ENCODE measurements at regions not wholly inside any gene's neighbourhood (a gene's known extent, or its start where the extent isn't known, plus 50 kb on each side); places are given as distances from the start of the nearest gene placed in this dataset.
"Not testable (repeated sequence)": the region's sequence is repeated elsewhere in the genome, so short reads cannot be mapped to it uniquely, and the experiment has no call there.

DNA sequence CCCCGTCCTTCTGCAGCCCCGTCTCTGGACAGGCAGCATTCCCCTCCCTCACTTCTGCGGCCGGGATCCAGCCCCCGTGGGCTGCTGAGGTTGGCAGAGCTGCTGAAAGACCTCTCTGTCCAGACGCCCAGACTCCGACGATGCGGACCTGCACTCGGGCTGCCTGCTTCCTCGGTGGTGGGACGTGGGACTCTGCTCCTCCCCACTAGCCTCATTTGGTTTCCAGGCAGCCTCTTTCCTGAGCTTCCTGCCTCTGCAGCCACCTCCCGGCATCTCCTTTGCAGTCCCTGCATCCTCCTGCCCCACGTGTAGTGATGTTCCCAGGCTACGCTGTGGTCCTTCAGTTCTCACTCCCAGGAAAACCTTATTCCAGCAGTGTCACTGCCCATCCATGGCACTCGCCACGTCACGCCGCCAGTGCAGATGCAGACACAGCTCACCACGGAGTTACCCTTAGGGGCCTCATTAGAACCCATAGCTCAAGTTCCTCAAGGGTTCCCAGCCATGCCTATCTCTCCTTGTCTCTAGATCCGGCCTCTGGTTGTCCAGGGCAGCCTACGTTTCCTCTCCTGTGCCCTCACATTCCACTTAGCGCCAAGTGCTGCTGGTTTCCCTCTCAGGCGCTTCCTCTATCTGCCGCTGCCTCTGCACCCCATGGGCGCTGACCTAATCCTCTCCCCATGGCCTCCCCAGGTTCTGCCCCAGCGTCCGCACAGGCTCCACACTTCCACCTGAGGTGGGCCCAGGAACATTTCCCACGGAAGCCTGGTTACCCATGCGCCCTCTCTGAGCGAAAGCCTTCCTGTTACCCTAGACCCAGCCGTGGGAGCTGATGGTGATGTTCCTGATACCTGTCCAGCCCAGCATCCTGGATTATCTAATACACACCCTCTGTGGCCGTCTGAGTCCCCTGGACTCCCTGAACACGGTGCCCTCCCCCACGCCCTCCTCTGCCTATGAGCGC is 318.3 kb upstream of the MYT1L start:
- no peak for DNase-seq

- DNase-seq = no peak
Measured at GRCh38 chr2:2648094-2648493, 317.0 kb upstream of the MYT1L start.

- DNase-seq = no peak
Measured at GRCh38 chr2:2647141-2647541, 316.1 kb upstream of the MYT1L start.

DNA sequence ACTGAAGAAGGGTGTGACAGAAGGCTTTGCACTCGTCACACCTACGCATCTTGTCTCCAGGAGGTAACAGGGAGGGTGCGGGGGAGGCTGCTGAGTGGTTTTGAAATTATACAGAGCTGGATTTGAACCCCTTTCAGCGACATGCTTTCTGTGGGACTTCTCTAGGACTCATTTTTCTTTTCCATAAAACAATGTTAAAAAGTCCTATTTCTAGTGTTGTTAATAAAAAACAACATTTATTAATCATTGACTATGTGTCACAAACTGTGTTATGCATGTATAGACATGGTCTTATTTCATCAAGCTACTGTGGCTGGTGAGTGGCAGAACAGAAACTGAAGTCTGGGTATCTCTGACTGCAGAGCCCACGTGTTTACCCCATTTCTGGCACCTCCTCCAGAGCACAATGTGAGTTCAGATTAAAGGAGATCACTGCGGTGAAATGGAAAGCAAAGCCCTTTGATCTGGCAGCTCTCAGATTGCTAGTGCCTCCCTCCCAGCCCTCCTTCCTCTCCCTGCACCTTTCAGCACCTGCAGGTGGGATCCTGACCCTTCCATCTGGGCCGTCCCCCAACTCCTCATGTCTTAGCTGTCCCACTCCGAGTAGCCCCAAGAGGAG is 315.5 kb upstream of the MYT1L start:
- peak; percentile 11 for DNase-seq

DNA sequence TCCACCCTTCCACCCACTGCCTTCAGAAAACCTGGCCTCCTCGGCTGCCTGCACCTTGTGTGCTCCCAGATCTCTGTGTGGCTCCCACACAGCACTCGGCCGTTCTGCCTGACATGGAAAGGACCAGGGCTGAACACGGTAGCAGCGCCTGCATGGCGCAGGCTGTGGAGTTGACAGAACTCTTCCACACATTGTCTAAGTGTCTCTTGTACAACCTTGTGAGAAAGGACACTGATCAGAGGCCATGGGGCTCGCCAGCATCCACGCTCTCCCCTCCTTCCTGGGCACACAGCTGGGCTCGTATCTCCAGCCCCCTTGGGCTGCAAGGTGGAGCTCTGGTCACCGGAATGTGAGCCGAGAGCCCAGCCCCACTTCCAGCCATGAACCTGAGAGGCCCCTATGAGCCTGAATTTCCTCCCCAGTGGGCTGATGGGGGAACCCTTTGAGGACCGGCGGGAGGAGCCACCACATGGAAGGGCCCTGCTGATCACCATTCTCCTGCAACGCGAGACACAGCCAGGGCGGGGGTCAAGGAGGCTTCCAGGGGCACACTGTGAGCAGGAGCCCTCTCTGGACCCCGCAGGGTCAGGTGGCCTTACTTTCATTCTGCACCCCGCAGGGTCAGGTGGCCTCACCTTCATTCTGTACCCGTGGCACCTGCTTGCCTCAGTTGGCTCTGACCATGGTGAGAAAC is 314.2 kb upstream of the MYT1L start:
- no peak for DNase-seq

DNA sequence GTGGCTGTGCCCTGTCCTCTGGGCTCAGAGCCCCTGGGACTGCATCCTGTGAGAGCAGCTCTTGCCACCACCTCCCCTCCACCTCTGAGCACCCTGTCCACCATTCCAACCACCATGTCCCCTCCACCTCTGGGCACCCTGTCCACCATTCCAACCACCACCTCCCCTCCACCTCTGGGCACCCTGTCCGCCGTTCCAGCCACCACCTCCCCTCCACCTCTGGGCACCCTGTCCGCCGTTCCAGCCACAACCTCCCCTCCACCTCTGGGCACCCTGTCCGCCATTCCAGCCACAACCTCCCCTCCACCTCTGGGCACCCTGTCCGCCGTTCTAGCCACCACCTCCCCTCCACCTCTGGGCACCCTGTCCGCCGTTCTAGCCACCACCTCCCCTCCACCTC is 313.7 kb upstream of the MYT1L start:
- not testable (repeated sequence) for DNase-seq

DNA sequence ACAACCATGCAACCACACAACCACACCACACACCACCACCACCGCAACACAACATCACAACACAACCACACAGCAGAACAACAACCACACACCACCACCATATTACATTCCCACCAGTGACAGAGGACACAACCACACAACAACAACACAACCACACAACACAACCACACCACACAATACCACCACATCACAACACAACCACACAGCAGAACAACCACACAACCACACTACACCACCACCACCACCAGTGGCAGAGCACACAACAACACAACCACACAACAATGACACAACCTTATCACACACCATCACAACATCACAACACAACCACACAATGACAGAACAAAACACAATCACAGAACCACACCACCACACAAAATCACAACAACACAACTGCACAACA is 313.0 kb upstream of the MYT1L start:
- no peak for DNase-seq

DNA sequence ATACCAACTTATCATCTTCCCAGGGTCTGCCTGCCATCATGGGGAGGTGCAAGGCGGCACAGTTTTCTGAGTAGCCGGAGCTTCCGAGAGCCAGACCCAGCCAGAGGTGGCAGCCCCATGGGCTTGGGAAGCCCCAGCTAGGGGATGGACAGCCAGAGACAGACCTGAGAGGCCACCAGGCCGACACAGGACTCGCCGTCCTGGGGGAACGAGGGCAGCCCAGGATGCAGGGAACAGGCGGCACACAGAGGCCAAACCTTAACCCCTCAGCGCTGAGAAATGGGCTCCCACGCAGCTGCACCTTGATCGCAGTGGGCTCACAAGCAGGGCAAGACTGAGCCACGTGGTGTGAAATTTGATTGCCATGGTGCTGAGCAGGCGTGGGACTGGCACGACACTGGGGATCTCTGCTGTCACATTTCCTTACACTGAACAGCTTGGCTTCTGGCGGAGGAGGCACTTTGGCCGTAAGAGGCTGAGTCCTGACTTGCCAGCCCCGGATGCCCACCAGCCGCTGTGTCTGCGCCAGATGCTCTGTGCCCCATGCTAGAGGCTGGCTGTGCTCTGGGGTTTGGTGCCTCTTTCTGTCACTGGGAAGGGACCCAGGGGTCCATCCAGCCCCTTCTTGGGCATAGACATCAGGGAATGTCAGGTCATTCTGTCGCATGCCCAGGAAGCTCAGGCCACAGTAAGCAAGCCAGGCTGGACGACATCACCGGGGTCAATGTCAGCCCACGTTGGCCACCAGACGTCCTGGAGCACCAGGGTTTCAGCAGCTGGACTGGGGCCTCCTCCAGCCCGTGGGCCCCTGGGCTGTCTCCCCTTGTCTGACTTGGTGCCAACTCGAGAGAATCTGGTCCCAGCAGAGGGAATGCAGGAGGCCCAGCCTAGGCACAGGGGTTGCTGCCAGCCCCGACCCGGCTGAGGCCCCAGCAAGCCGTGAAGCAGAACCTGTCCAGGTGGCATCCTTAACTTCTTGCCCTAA is 312.1 kb upstream of the MYT1L start:
- no peak for DNase-seq

- DNase-seq = no peak
Measured at GRCh38 chr2:2641541-2642410, 310.7 kb upstream of the MYT1L start.

DNA sequence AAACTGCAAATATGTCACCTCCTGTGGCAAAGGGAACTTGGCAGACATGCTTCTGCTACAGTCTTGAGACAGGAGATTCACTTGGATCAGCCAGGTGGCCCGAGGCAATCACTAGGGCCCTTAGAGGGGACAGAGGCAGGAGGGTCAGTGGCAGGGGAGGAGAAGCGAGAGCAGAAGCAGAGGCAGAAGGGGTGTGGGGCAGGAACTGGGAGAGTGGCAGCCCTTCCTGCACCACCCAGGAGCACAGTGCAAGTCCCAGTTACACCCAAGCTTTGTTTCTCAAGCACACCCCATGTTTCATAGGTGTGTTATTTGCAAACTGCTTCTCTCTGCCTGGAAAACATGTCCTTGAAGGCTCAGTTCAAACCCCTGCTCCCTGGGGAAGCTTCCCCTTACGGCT is 309.7 kb upstream of the MYT1L start:
- DNase-seq = no peak

DNA sequence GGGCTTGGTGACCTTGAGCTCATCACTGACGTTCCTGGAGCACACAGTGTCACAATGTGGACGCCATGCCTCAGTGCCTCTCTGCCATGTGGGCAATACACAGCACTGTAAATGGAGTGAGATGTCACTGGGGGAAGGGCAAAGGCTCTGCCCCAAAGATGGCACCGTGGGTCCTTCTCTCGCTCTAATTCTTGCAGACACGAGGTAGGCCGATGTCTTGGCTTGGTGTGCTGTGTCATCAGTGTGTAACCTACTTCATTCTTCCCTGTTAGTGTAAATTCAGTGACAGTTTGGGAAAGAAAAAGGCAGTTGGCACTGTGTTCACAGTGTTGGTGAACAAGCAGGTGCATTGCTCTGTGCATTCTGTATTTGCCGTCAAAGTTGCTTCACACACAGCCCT is 309.3 kb upstream of the MYT1L start:
- no peak for DNase-seq

- no peak for DNase-seq
Measured at GRCh38 chr2:2639251-2640139, 308.4 kb upstream of the MYT1L start.

DNA sequence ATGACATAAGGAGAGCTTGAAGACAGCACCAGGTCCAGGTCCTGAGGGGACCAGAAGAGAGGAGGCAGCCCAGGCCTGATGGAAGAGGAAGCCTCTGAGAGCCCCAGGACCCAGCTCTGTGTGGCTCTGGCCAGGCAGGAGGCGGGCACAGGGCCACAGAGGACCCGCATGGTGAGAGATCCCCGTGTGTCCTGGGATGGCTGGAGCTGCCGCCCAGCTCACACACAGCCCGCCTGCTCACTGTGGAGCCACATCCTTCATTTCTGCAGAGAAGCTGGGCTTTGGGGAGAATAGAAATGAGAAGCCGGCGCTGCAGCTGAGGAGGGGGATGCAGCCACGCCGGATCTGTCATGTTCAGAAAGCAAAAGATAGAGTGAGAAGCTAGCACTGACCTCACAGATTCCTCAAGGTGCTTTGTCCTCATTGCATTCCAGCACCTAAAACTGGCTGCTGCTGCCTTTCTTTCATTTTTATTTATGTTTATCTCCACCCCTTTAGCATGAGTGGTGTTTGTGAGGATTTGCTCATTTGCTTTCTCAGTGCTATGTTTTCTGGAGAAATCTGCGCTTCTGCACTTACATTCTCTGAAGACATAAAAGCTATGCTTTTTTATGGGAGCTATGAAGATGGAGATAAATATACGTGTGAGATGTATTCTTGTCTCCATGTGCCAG is 307.6 kb upstream of the MYT1L start:
- no peak for DNase-seq

GRCh38 chr2:2636813-2637212 is 305.7 kb upstream of the MYT1L start:
- no peak for DNase-seq

- DNase-seq = no peak
Measured at GRCh38 chr2:2635025-2635528, 304.0 kb upstream of the MYT1L start.

DNA sequence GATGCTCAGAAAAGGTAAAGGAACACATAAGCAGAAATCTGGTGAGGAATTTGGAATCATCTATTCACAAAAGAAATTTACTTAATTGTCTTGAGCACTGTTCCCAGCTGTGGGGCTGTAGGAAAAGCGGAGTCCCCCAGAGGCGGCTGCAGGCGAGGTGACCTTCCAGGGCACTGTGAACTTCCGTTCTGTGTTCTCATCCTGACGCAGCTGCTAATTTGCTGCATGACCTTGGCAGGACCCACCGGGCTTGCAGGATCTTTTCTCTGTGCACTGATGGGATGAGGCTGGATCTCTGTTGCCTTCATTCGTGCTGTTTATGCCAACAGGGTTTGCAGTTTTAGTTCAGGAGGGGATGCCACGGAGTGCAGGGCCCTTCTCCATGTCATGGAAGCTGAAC is 301.9 kb upstream of the MYT1L start:
- DNase-seq = no peak

- no peak for DNase-seq
Measured at GRCh38 chr2:2623939-2624338, 292.9 kb upstream of the MYT1L start.

DNA sequence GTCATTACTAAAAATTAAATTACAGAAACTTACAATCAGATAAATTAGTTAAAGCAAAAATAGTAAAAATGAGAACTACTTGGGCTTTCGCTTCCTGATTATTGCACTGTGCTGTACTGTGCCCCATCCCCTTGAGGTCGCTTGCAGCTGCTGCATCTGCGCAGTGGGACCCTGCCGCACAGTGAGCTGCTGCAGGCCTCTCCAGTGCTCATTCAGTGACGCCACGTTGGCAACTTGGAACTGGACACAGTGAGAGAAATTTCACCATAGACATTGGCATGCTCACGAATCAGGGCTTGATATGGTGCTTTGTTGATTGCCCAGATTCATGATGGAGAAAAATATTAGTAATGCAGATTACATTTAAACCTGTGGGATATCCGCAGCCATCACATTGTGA is 290.8 kb upstream of the MYT1L start:
- no peak for DNase-seq

GRCh38 chr2:2620604-2621003 is 289.5 kb upstream of the MYT1L start:
- no peak for DNase-seq

DNA sequence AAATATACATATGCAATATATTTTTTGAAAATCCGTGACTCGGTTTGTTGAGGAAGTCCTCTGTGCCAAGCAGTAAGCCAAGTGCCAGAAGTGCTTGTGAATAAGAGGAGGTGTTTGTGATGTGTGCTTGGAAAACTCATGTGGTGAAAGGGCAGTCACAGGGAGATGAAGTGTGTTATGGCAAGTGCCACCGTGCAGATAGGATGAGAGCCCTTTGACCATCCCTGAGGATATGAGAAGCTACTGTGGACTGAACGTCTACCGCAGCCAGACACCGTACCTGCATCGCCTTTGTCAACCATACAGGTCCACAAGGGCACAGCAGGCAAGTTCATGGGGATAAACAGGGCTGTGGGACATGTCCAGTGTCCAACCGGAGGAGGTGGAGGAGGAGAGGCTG is 288.9 kb upstream of the MYT1L start:
- no peak for DNase-seq
